ENCODE measurements at regions not wholly inside any gene's neighbourhood (a gene's known extent, or its start where the extent isn't known, plus 50 kb on each side); places are given as distances from the start of the nearest gene placed in this dataset.

DNA sequence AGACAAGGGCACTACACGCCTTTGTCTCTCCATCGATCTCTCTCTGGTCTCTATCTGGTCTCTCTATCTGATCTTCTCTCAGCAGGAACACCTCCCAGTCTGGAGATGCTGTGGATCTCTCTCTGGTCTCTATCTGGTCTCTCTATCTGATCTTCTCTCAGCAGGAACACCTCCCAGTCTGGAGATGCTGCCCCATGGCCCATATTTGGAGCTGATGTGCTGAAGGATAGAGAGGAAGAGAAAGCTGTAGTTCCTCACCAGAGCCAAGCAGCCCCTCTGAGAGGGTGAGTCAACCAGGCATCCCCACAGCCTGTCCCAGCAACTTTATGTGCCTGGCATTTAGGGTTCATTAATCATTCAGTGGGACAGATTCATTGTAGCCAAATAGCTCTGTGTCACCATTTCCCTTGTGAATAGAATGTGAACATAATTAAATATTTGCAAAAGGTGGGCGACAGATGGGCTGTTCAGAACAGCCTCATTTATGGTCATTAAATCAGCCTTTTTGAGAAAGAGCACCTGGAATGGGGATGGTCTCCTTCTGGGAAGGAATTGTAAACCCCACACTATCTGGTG lies 189.3 kb upstream of the MAST4 start:
- no peak for DNase-seq (ENCODE audit: low read depth, low spot score)
- CTCF ChIA-PET, result no interaction called here
- Histone ChIP-seq H3K27ac (ENCODE audit: low read depth, low read length) (no peak overlapping the region), H3K4me3 (ENCODE audit: low read depth, low read length) (no peak overlapping the region), H3K27me3 (ENCODE audit: control insufficient read depth, insufficient read depth, low read length) (no peaks in the 10 kb centered on the region), H3K9me3 (ENCODE audit: control insufficient read depth, insufficient read depth, low read length) (no peaks in the 10 kb centered on the region)
- POLR2A ChIA-PET, result no interaction called here
- TF ChIP-seq, protein P1, sequence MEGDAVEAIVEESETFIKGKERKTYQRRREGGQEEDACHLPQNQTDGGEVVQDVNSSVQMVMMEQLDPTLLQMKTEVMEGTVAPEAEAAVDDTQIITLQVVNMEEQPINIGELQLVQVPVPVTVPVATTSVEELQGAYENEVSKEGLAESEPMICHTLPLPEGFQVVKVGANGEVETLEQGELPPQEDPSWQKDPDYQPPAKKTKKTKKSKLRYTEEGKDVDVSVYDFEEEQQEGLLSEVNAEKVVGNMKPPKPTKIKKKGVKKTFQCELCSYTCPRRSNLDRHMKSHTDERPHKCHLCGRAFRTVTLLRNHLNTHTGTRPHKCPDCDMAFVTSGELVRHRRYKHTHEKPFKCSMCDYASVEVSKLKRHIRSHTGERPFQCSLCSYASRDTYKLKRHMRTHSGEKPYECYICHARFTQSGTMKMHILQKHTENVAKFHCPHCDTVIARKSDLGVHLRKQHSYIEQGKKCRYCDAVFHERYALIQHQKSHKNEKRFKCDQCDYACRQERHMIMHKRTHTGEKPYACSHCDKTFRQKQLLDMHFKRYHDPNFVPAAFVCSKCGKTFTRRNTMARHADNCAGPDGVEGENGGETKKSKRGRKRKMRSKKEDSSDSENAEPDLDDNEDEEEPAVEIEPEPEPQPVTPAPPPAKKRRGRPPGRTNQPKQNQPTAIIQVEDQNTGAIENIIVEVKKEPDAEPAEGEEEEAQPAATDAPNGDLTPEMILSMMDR (IDR thresholded peaks at IDR 0.05; ENCODE audit: low read depth, low read length), result no peak

DNA sequence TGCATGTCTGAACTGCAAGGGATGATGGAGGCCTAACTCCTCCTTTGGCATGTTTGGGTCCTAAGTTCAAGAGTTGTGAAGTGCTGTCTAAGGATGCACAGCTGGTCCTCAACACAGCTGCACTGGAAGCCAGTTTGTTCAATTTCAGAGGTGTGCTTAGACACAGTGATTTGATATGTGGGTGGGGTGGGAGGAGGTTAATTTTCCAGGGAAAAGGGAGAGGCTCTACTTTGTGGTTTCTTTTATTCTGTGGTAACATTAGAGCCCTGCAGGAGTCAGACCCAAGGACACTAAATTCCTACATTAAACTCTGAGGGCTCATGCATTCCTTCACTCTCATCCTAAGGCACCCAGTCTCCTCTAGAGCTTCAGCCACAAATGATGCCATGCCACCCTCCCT lies 188.4 kb upstream of the MAST4 start:
- TF ChIP-seq, protein P1 (IDR thresholded peaks at IDR 0.05; ENCODE audit: low read depth, low read length), result no peak

DNA sequence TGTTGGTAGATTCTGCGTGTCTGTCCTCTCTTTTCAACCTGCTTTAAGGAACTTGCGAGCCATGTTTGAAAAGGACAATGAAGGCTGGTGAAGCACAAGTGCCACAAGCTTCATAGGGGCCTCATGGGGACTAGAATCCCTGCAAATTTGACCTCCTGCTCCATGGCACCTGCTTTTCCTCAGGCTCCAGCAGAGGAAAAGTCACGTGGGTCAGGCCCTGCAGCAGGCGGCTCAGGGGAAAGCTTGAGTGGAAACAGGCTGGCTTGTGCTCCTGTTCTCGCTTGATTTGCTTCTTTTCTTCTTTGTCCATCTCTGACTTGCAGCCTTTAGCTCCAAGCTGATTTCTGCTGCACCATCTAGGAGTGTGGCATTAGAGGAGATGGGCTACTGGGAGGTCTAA lies 187.6 kb upstream of the MAST4 start:
- TF ChIP-seq, protein P1 (IDR thresholded peaks at IDR 0.05; ENCODE audit: low read depth, low read length), result no peak
- Histone ChIP-seq H3K4me3 (ENCODE audit: low read depth, low read length) (no peak overlapping the region), H3K9me3 (ENCODE audit: control insufficient read depth, insufficient read depth, low read length) (no peaks in the 10 kb centered on the region), H3K27ac (ENCODE audit: low read depth, low read length) (no peak overlapping the region), H3K27me3 (ENCODE audit: control insufficient read depth, insufficient read depth, low read length) (no peaks in the 10 kb centered on the region)
- CTCF ChIA-PET, result no interaction called here
- POLR2A ChIA-PET, result no interaction called here
- DNase-seq (ENCODE audit: low read depth, low spot score), result no peak

More for the DNA sequence above, 188.4 kb upstream of the MAST4 start:
- no peaks in the 10 kb centered on the region for H3K27me3 ChIP-seq (ENCODE audit: control insufficient read depth, insufficient read depth, low read length)
- no peak overlapping the region for H3K4me3 ChIP-seq (ENCODE audit: low read depth, low read length)
- ChIA-PET POLR2A (no interaction called here), CTCF (no interaction called here)
- H3K9me3 ChIP-seq (ENCODE audit: control insufficient read depth, insufficient read depth, low read length), result no peaks in the 10 kb centered on the region
- DNase-seq (ENCODE audit: low read depth, low spot score), result no peak
- no peak overlapping the region for H3K27ac ChIP-seq (ENCODE audit: low read depth, low read length)

DNA sequence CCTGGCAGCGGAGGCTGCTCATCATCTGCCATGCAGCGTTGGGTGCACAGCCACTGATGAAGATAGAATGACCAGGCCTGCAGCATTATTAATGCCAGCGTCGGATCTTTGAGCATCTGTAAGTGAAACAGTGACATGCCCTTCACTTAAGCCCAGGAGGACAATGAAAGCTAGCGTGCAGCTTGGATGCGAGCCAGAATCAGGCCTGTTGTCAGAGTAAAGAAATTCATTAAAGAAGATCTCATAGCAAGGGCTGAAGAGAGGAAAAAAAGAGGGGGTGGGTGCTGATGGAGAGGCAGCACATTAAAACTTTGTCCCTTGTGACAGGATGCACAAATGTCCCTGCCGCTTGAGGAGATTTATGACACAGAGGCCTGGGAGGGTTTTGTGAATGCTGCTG lies 186.1 kb upstream of the MAST4 start:
- H3K27me3 ChIP-seq (ENCODE audit: control insufficient read depth, insufficient read depth, low read length), result no peaks in the 10 kb centered on the region
- no peaks in the 10 kb centered on the region for H3K9me3 ChIP-seq (ENCODE audit: control insufficient read depth, insufficient read depth, low read length)
- CTCF ChIA-PET, result no interaction called here
- H3K27ac ChIP-seq (ENCODE audit: low read depth, low read length), result no peak overlapping the region
- POLR2A ChIA-PET, result no interaction called here
- DNase-seq (ENCODE audit: low read depth, low spot score), result no peak
- TF ChIP-seq, protein P1 (IDR thresholded peaks at IDR 0.05; ENCODE audit: low read depth, low read length), result no peak
- no peak overlapping the region for H3K4me3 ChIP-seq (ENCODE audit: low read depth, low read length)

DNA sequence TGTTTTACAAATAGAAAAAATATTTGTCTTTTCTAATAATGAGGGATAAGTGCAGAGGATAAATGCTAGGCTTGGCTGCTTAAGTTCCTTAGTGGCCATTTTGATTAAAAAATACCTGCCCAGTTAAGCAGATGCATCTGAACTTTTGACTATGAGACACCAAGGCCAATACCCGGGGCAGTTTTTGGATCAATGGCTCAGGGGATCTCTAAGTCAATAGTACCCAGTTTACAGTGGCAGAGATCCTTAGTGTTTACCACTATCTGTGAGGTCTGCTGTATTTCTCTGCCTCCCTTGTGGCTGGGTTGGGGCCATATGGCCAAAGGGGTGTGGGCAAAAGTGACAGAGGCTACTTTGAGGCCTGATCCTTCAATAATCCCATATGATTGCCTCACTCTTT lies 184.5 kb upstream of the MAST4 start:
- POLR2A ChIA-PET, result no interaction called here
- TF ChIP-seq, protein P1 (IDR thresholded peaks at IDR 0.05; ENCODE audit: low read depth, low read length), result no peak
- Histone ChIP-seq H3K27ac (ENCODE audit: low read depth, low read length) (no peak overlapping the region), H3K9me3 (ENCODE audit: control insufficient read depth, insufficient read depth, low read length) (no peaks in the 10 kb centered on the region), H3K27me3 (ENCODE audit: control insufficient read depth, insufficient read depth, low read length) (no peaks in the 10 kb centered on the region), H3K4me3 (ENCODE audit: low read depth, low read length) (no peak overlapping the region)
- DNase-seq (ENCODE audit: low read depth, low spot score), result no peak
- CTCF ChIA-PET, result no interaction called here

Data from AG04450 (cell line).